ENCODE measurements at regions not wholly inside any gene's neighbourhood (a gene's known extent, or its start where the extent isn't known, plus 50 kb on each side); places are given as distances from the start of the nearest gene placed in this dataset.

DNA sequence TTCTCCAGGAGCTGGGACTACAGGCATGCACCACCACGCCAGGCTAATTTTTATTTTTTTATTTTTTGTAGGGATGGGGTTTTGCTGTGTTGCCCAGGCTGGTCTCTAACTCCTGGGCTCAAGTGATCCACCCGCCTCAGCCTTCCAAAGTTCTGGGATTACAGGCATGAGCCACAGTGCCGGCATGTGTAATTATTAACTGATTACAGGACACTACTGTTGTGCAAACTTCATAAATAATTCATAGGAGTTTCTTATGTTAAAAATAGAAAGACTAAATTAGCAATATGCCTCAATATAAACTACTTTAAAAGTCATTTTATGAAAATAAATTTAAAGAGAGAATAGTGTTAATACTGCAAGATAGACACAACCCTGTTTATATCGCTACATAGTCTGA is 221.9 kb downstream of the SNCA start:
- TF ChIP-seq, protein P1, sequence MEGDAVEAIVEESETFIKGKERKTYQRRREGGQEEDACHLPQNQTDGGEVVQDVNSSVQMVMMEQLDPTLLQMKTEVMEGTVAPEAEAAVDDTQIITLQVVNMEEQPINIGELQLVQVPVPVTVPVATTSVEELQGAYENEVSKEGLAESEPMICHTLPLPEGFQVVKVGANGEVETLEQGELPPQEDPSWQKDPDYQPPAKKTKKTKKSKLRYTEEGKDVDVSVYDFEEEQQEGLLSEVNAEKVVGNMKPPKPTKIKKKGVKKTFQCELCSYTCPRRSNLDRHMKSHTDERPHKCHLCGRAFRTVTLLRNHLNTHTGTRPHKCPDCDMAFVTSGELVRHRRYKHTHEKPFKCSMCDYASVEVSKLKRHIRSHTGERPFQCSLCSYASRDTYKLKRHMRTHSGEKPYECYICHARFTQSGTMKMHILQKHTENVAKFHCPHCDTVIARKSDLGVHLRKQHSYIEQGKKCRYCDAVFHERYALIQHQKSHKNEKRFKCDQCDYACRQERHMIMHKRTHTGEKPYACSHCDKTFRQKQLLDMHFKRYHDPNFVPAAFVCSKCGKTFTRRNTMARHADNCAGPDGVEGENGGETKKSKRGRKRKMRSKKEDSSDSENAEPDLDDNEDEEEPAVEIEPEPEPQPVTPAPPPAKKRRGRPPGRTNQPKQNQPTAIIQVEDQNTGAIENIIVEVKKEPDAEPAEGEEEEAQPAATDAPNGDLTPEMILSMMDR (IDR thresholded peaks at IDR 0.05; ENCODE audit: low read depth, low read length), result no peak
- no peak for TF ChIP-seq EZH2phosphoT487 (IDR thresholded peaks at IDR 0.05; ENCODE audit: low read depth)

DNA sequence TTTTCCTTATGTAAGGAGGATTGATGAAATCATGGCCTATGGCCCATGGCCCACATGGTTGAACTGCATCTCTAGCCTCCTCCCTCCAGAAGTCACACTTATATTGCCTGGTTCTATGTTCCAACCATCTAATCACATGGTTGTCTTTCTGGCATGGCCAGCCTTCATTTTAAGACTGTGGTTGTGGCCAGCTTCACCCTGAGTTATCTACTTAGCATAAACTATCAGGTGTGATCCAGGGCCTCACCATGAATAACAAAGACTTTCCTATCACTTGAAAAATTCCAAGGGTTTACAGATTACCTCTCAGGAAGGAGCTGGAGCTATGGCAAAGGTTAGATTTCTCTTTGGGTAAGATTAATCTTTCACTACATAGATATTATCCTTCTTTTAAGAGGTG is 222.8 kb downstream of the SNCA start:
- Histone ChIP-seq H3K79me2 (ENCODE audit: low read length) (no peaks in the 10 kb centered on the region), H3K4me2 (ENCODE audit: low read length) (no peak overlapping the region), H3K9me3 (ENCODE audit: insufficient read depth, low read length) (no peaks in the 10 kb centered on the region), H3K27me3 (ENCODE audit: low read depth, low read length) (no peaks in the 10 kb centered on the region), H3K4me3 (ENCODE audit: low read length) (no peak overlapping the region), H3K4me1 (ENCODE audit: low read length) (no peaks in the 10 kb centered on the region), H2AFZ (ENCODE audit: low read depth, low read length) (no peak overlapping the region), H3K27ac (ENCODE audit: low read length) (no peak overlapping the region), H4K20me1 (ENCODE audit: insufficient read depth, low read length) (no peaks in the 10 kb centered on the region), H3K9ac (ENCODE audit: low read length) (no peak overlapping the region), H3K36me3 (replicated peaks; ENCODE audit: low read depth, low read length) (no peaks in the 10 kb centered on the region)
- no peak for TF ChIP-seq EZH2phosphoT487 (IDR thresholded peaks at IDR 0.05; ENCODE audit: low read depth)
- TF ChIP-seq, protein P1 (IDR thresholded peaks at IDR 0.05; ENCODE audit: low read depth, low read length), result no peak

More for the DNA sequence above, 221.9 kb downstream of the SNCA start:
- Histone ChIP-seq H3K27ac (ENCODE audit: low read length) (no peak overlapping the region), H3K4me1 (ENCODE audit: low read length) (no peaks in the 10 kb centered on the region), H4K20me1 (ENCODE audit: insufficient read depth, low read length) (no peaks in the 10 kb centered on the region), H3K4me2 (ENCODE audit: low read length) (no peak overlapping the region), H3K4me3 (ENCODE audit: low read length) (no peak overlapping the region), H2AFZ (ENCODE audit: low read depth, low read length) (no peak overlapping the region), H3K36me3 (replicated peaks; ENCODE audit: low read depth, low read length) (no peaks in the 10 kb centered on the region), H3K79me2 (ENCODE audit: low read length) (no peaks in the 10 kb centered on the region), H3K9me3 (ENCODE audit: insufficient read depth, low read length) (no peaks in the 10 kb centered on the region), H3K27me3 (ENCODE audit: low read depth, low read length) (no peaks in the 10 kb centered on the region), H3K9ac (ENCODE audit: low read length) (no peak overlapping the region)

DNA sequence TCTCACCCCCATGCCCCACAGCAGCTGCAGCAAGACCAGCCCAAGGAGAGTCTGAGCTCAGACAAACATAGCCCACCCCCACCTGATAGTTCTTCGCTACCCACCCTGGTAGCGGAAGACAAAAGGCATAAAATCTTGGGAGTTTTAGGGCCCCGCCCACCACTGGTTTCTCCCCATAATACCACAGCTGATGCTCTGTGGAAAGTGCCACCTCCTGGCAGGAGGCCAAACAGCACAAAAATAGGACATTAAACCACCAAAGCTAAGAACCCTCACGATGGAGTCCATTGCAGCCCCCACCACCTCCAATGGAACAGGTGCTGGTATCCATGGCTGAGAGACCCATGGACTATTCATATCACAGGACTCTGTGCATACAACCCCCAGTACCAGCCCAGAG is 226.7 kb downstream of the SNCA start:
- Histone ChIP-seq H3K9ac (ENCODE audit: low read length) (no peak overlapping the region), H3K36me3 (replicated peaks; ENCODE audit: low read depth, low read length) (no peaks in the 10 kb centered on the region), H3K27me3 (ENCODE audit: low read depth, low read length) (no peaks in the 10 kb centered on the region), H3K79me2 (ENCODE audit: low read length) (no peaks in the 10 kb centered on the region), H3K4me2 (ENCODE audit: low read length) (no peak overlapping the region), H3K27ac (ENCODE audit: low read length) (no peak overlapping the region), H3K4me3 (ENCODE audit: low read length) (no peak overlapping the region), H4K20me1 (ENCODE audit: insufficient read depth, low read length) (no peaks in the 10 kb centered on the region), H3K9me3 (ENCODE audit: insufficient read depth, low read length) (no peaks in the 10 kb centered on the region), H3K4me1 (ENCODE audit: low read length) (no peaks in the 10 kb centered on the region), H2AFZ (ENCODE audit: low read depth, low read length) (no peak overlapping the region)
- TF ChIP-seq EZH2phosphoT487 (IDR thresholded peaks at IDR 0.05; ENCODE audit: low read depth), result no peak
- TF ChIP-seq, protein P1 (IDR thresholded peaks at IDR 0.05; ENCODE audit: low read depth, low read length), result no peak

GRCh38 chr4:89609756-89610155 is 227.2 kb downstream of the SNCA start:
- Histone ChIP-seq H2AFZ (ENCODE audit: low read depth, low read length) (no peak overlapping the region), H3K4me1 (ENCODE audit: low read length) (no peaks in the 10 kb centered on the region)
- TF ChIP-seq EZH2phosphoT487 (IDR thresholded peaks at IDR 0.05; ENCODE audit: low read depth), result no peak
- TF ChIP-seq, protein P1 (IDR thresholded peaks at IDR 0.05; ENCODE audit: low read depth, low read length), result no peak

More at GRCh38 chr4:89609756-89610155, 227.2 kb downstream of the SNCA start:
- no peak overlapping the region for H3K27ac ChIP-seq (ENCODE audit: low read length)
- H3K27me3 ChIP-seq (ENCODE audit: low read depth, low read length), result no peaks in the 10 kb centered on the region
- no peak overlapping the region for H3K4me2 ChIP-seq (ENCODE audit: low read length)
- no peak overlapping the region for H3K4me3 ChIP-seq (ENCODE audit: low read length)
- H3K79me2 ChIP-seq (ENCODE audit: low read length), result no peaks in the 10 kb centered on the region
- no peaks in the 10 kb centered on the region for H3K36me3 ChIP-seq (replicated peaks; ENCODE audit: low read depth, low read length)
- no peaks in the 10 kb centered on the region for H3K9me3 ChIP-seq (ENCODE audit: insufficient read depth, low read length)
- H3K9ac ChIP-seq (ENCODE audit: low read length), result no peak overlapping the region
- H4K20me1 ChIP-seq (ENCODE audit: insufficient read depth, low read length), result no peaks in the 10 kb centered on the region
